GM12873 (cell line): ENCODE measurements at regions not wholly inside any gene's neighbourhood (a gene's known extent, or its start where the extent isn't known, plus 50 kb on each side); places are given as distances from the start of the nearest gene placed in this dataset.

ENCODE experiments used
- TF ChIP-seq, protein P1 (sequence below): IDR thresholded peaks from 2 replicates; pipeline ENCODE4 v1.5.1; 2012; ENCODE audit warnings: low read depth, mild to moderate bottlenecking, moderate library complexity, low read length, control low read depth; ENCODE audit not compliant: insufficient read depth; ENCODE audit errors: missing control alignments

DNA sequence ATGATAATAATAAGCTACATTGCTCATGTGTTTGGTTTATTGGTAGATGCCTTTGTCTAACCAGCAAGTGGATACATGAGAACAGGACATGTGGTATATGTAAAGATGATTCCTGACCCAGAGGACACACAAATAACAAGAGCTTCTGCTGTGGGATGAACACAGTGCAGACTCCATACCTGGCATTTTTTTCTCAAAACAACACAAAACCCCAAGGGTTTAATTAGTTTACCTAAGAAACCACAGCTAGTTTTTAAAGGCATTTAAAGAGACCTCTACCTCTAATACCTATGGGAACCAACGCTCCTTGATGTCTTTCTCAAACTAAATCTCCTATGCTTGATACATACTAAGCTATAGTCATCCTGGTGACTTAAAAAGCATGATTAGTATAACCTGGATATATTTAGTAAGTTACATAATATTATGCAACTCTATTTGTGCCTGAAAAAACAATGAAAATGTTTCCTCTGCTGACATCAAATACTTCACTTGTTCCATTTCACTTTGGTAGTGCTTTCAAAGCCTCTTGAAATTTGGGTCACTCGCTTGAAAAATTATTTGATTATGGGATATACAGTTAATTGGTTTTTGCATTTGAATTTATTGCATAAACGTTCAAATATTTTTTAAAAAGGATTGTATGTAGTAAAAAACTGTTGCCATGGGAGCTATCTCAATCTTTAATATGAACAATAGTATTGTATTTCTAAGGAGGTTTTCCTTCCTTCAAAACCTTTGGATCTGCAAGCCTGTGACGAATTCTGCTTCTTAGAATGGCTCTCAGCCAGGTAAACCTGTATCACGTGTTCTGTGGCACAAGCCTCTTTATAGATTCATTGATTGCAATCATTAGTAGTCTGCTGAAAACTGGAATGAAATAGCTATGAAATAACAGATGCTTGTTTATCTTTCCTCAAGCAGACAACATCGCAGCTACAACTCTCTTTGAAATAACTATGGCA lies 233.0 kb upstream of the KCNMB2 start:
- TF ChIP-seq, protein P1, sequence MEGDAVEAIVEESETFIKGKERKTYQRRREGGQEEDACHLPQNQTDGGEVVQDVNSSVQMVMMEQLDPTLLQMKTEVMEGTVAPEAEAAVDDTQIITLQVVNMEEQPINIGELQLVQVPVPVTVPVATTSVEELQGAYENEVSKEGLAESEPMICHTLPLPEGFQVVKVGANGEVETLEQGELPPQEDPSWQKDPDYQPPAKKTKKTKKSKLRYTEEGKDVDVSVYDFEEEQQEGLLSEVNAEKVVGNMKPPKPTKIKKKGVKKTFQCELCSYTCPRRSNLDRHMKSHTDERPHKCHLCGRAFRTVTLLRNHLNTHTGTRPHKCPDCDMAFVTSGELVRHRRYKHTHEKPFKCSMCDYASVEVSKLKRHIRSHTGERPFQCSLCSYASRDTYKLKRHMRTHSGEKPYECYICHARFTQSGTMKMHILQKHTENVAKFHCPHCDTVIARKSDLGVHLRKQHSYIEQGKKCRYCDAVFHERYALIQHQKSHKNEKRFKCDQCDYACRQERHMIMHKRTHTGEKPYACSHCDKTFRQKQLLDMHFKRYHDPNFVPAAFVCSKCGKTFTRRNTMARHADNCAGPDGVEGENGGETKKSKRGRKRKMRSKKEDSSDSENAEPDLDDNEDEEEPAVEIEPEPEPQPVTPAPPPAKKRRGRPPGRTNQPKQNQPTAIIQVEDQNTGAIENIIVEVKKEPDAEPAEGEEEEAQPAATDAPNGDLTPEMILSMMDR = no peak

DNA sequence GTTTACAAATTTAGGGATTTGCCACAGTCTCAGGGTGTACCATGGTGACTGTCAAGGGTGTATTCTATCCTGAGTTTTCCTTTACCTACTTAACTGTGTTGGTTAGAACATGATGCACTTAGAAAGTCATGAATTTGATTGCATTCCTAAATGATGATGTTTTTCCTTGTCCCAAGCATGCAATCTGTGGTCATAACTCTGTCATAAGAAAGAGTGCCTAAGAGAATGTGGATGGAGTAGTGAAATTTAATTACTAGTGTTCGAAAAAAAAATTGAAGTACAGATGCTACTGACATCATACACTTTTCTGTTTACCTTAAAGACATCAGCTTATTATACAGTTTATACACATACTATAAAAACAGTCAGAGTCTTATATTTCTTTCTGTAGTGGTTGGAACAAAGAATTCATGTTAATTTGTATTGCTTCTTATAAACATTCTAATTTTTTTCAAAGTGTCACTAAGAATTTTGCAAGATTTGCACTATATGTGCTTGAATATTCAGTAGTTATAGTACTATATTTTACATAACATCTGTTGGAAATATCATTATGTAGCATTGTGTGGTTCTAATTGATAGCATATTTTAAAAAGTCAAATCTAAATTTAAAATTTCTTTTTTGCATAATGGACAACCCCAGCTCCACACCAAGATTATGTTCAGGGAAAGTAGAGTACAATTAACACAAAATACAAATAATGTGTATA lies 231.3 kb upstream of the KCNMB2 start:
- TF ChIP-seq, protein P1 = no peak

DNA sequence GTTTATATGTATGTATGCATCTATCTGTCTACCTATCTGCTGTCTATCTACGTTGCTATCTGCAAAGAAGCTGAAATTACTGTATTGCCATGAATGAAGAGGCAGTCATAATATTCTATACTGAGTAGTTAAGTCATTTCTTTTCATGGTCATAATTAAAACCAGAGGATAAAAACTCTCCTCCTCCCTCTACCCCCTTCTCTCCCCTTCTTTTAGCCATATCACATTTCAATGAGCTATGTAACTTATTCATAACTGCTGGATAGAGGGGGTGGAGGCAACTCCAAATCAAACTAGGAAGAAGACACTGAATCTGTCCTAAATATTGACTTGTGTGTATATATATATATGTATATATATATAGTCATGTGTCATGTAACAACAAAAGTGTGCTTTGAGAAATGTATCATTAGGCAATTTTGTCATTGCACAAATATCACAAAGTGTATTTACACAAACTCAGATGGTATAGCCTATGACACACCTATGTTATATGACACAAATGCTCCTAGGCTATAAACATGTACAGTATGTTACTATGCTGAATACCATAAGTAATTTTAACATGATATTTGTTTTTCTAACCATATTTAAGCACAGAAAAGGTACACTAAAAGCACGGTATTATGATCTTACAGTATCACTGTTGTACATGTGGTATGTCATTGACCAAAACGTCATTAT lies 229.7 kb upstream of the KCNMB2 start:
- TF ChIP-seq, protein P1 = no peak

GRCh38 chr3:178308771-178309170 lies 227.5 kb upstream of the KCNMB2 start:
- TF ChIP-seq, protein P1 = no peak

GRCh38 chr3:178310949-178311348 lies 225.3 kb upstream of the KCNMB2 start:
- TF ChIP-seq, protein P1 = no peak

- TF ChIP-seq, protein P1 = no peak
Observed at GRCh38 chr3:178313716-178314115, 222.5 kb upstream of the KCNMB2 start.

DNA sequence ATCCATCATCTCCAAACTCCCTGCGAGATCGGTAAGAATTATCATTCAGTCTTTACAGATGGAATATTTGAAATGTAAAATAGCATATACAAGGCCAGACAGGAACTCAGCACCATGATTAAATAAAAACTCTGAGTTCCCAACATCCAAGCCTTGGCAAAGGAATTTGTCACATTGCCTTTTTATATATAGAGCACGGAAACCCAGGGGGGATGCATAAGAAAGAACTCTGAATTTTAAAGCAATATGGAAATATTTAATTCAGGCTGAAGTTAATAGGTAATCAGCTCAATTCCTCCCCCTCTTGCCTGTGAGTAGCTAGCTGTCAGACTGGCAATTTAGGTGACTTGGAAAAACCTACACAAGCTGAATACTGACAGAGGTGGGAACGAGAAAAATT lies 217.9 kb upstream of the KCNMB2 start:
- TF ChIP-seq, protein P1 = no peak
